ENCODE measurements at regions not wholly inside any gene's neighbourhood (a gene's known extent, or its start where the extent isn't known, plus 50 kb on each side); places are given as distances from the start of the nearest gene placed in this dataset.
"Not testable (repeated sequence)": the region's sequence is repeated elsewhere in the genome, so short reads cannot be mapped to it uniquely, and the experiment has no call there.

GRCh38 chr4:8965896-8966295 lies 94.3 kb upstream of the HMX1 start:
- H3K4me1 ChIP-seq (ENCODE audit: insufficient read depth, insufficient read length); H3K9me3 ChIP-seq (ENCODE audit: insufficient read depth, low read length); H3K36me3 ChIP-seq (ENCODE audit: insufficient read depth, insufficient read length, low read length); H3K9ac ChIP-seq (ENCODE audit: insufficient read length, low read depth); H3K4me3 ChIP-seq (ENCODE audit: insufficient read length, low read depth); DNase-seq (ENCODE audit: low read depth, low spot score): not testable (repeated sequence)
- peaks cover 18% of the 10 kb centered on the region for H3K27me3 ChIP-seq (ENCODE audit: insufficient read depth, insufficient read length)

DNA sequence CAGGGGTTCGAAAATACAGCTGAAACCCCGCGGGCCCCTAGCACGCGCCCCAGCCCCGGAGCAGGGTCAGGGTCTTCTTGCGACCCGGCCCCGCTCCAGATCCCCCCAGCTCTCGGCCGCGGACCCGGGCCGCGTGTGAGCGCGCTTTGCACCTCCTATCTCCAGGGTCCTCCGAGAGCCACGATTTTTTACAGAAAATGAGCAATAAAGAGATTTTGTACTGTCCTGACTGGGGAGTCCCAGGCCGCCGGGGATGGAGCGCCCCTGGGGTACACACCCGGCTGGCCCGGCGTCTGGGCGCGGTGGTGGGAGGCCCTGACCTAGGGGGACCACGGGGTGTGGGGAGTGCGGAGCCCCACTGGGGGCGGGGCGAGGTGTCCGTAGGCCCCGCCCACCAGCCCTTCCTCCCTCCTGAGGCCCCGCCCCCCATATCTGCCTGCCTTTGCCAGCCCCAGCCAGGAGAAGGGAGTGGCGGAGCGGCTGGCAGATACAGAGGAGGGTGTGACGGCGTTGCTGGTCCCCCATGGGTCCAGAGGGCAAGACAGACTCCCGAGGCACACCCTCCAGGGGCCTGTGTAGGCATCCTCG lies 92.7 kb upstream of the HMX1 start:
- H3K4me1 ChIP-seq (ENCODE audit: insufficient read depth, insufficient read length); H3K36me3 ChIP-seq (ENCODE audit: insufficient read depth, insufficient read length, low read length); DNase-seq (ENCODE audit: low read depth, low spot score); H3K9me3 ChIP-seq (ENCODE audit: insufficient read depth, low read length): not testable (repeated sequence)
- H3K27me3 ChIP-seq (ENCODE audit: insufficient read depth, insufficient read length), result peaks cover 26% of the 10 kb centered on the region
- H3K9ac ChIP-seq (ENCODE audit: insufficient read length, low read depth), result peak overlapping the region; percentile 32
- peak overlapping the region; percentile 18 for H3K4me3 ChIP-seq (ENCODE audit: insufficient read length, low read depth)

DNA sequence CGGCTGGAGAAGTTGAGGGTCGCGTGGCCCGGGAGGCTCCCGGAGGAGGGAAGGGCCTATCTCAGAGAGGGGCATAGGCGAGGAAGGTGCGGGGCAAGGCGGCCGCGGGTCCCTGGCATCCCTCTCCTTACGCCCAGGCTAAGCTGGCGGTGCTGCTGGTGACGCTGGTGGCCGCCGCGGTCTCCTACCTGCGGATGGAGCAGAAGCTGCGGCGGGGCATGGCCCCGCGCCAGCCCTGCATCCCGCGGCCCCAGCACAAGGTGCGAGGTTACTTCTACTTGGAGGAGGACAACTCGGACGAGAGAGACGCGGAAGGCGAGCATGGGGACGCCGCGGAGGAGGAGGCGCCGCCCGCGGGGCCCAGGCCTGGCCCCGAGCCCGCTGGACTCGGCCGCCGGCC lies 91.9 kb upstream of the HMX1 start:
- not testable (repeated sequence) for H3K9me3 ChIP-seq (ENCODE audit: insufficient read depth, low read length); H3K36me3 ChIP-seq (ENCODE audit: insufficient read depth, insufficient read length, low read length); H3K9ac ChIP-seq (ENCODE audit: insufficient read length, low read depth); DNase-seq (ENCODE audit: low read depth, low spot score); H3K4me1 ChIP-seq (ENCODE audit: insufficient read depth, insufficient read length)
- Histone ChIP-seq H3K4me3 (ENCODE audit: insufficient read length, low read depth) (peak overlapping the region; percentile 28), H3K27me3 (ENCODE audit: insufficient read depth, insufficient read length) (peaks cover 31% of the 10 kb centered on the region)

DNA sequence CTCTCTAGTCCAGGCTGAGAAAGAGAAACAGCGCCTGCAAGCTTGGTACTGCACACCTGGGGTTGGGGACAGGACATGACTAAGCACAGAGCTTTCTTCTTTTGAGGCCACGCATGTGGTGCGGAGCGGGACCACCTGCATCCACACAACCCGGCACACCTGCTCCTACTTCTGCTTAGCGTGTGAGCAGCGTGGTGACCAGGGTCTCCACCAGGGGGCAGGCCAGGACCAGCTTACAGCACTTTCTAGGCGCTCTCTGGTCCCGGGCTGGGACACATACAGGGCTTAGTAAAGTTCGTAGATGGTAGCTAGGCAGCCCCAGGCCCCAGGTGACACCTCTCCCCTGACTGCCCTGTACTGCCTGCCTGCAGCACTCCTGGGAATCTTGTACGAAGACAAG lies 89.7 kb upstream of the HMX1 start:
- not testable (repeated sequence) for H3K36me3 ChIP-seq (ENCODE audit: insufficient read depth, insufficient read length, low read length); H3K4me3 ChIP-seq (ENCODE audit: insufficient read length, low read depth); H3K9ac ChIP-seq (ENCODE audit: insufficient read length, low read depth); H3K4me1 ChIP-seq (ENCODE audit: insufficient read depth, insufficient read length); H3K9me3 ChIP-seq (ENCODE audit: insufficient read depth, low read length)
- DNase-seq (ENCODE audit: low read depth, low spot score), result peak; percentile 75
- peaks cover 32% of the 10 kb centered on the region for H3K27me3 ChIP-seq (ENCODE audit: insufficient read depth, insufficient read length)

GRCh38 chr4:8959471-8959870 lies 87.8 kb upstream of the HMX1 start:
- peaks cover 25% of the 10 kb centered on the region for H3K27me3 ChIP-seq (ENCODE audit: insufficient read depth, insufficient read length)
- not testable (repeated sequence) for H3K4me1 ChIP-seq (ENCODE audit: insufficient read depth, insufficient read length); H3K4me3 ChIP-seq (ENCODE audit: insufficient read length, low read depth); H3K9ac ChIP-seq (ENCODE audit: insufficient read length, low read depth); DNase-seq (ENCODE audit: low read depth, low spot score); H3K9me3 ChIP-seq (ENCODE audit: insufficient read depth, low read length); H3K36me3 ChIP-seq (ENCODE audit: insufficient read depth, insufficient read length, low read length)

GRCh38 chr4:8954001-8954400 lies 82.4 kb upstream of the HMX1 start:
- not testable (repeated sequence) for DNase-seq (ENCODE audit: low read depth, low spot score); H3K4me3 ChIP-seq (ENCODE audit: insufficient read length, low read depth); H3K9ac ChIP-seq (ENCODE audit: insufficient read length, low read depth); H3K27me3 ChIP-seq (ENCODE audit: insufficient read depth, insufficient read length); H3K9me3 ChIP-seq (ENCODE audit: insufficient read depth, low read length); H3K4me1 ChIP-seq (ENCODE audit: insufficient read depth, insufficient read length); H3K36me3 ChIP-seq (ENCODE audit: insufficient read depth, insufficient read length, low read length)

GRCh38 chr4:8952791-8953190 lies 81.2 kb upstream of the HMX1 start:
- H3K4me3 ChIP-seq (ENCODE audit: insufficient read length, low read depth); H3K9me3 ChIP-seq (ENCODE audit: insufficient read depth, low read length); H3K4me1 ChIP-seq (ENCODE audit: insufficient read depth, insufficient read length); DNase-seq (ENCODE audit: low read depth, low spot score); H3K36me3 ChIP-seq (ENCODE audit: insufficient read depth, insufficient read length, low read length); H3K27me3 ChIP-seq (ENCODE audit: insufficient read depth, insufficient read length); H3K9ac ChIP-seq (ENCODE audit: insufficient read length, low read depth): not testable (repeated sequence)

GRCh38 chr4:8952109-8952508 lies 80.5 kb upstream of the HMX1 start:
- H3K36me3 ChIP-seq (ENCODE audit: insufficient read depth, insufficient read length, low read length); H3K9me3 ChIP-seq (ENCODE audit: insufficient read depth, low read length); H3K27me3 ChIP-seq (ENCODE audit: insufficient read depth, insufficient read length); H3K4me3 ChIP-seq (ENCODE audit: insufficient read length, low read depth); H3K4me1 ChIP-seq (ENCODE audit: insufficient read depth, insufficient read length); H3K9ac ChIP-seq (ENCODE audit: insufficient read length, low read depth); DNase-seq (ENCODE audit: low read depth, low spot score): not testable (repeated sequence)

DNA sequence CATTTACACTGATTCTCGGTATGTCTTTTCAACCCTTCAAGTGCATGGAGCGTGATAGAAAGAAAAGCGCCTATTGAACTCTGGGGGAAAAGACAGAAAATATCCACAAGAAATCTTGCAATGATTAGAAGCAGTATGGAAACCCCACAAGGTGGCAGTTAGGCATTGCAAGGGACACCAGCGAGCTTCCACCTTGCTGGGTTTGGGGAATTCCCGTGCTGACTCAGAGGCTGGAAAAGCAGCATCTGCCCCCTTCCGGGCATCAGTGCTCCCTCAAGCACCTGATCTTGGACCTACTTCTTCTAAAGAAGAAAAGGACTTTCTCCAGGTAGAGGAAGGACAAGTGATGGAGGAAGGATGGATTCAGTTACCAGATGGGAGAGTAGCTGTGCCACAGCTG lies 73.9 kb upstream of the HMX1 start:
- H3K9ac ChIP-seq (ENCODE audit: insufficient read length, low read depth); DNase-seq (ENCODE audit: low read depth, low spot score); H3K27me3 ChIP-seq (ENCODE audit: insufficient read depth, insufficient read length); H3K4me3 ChIP-seq (ENCODE audit: insufficient read length, low read depth); H3K4me1 ChIP-seq (ENCODE audit: insufficient read depth, insufficient read length); H3K36me3 ChIP-seq (ENCODE audit: insufficient read depth, insufficient read length, low read length); H3K9me3 ChIP-seq (ENCODE audit: insufficient read depth, low read length): not testable (repeated sequence)

- H3K4me1 ChIP-seq (ENCODE audit: insufficient read depth, insufficient read length), result peaks cover 12% of the 10 kb centered on the region
- not testable (repeated sequence) for H3K4me3 ChIP-seq (ENCODE audit: insufficient read length, low read depth); H3K36me3 ChIP-seq (ENCODE audit: insufficient read depth, insufficient read length, low read length); H3K9ac ChIP-seq (ENCODE audit: insufficient read length, low read depth); H3K27me3 ChIP-seq (ENCODE audit: insufficient read depth, insufficient read length); DNase-seq (ENCODE audit: low read depth, low spot score); H3K9me3 ChIP-seq (ENCODE audit: insufficient read depth, low read length)
These were observed 71.7 kb upstream of the HMX1 start for GRCh38 chr4:8943367-8943766.

- DNase-seq (ENCODE audit: low read depth, low spot score); H3K36me3 ChIP-seq (ENCODE audit: insufficient read depth, insufficient read length, low read length); H3K4me3 ChIP-seq (ENCODE audit: insufficient read length, low read depth); H3K9me3 ChIP-seq (ENCODE audit: insufficient read depth, low read length); H3K9ac ChIP-seq (ENCODE audit: insufficient read length, low read depth): not testable (repeated sequence)
- peaks cover 18% of the 10 kb centered on the region for H3K27me3 ChIP-seq (ENCODE audit: insufficient read depth, insufficient read length)
- H3K4me1 ChIP-seq (ENCODE audit: insufficient read depth, insufficient read length), result peaks cover 12% of the 10 kb centered on the region
These were observed 70.4 kb upstream of the HMX1 start for GRCh38 chr4:8942088-8942487.

GRCh38 chr4:8941492-8941805 lies 69.8 kb upstream of the HMX1 start:
- DNase-seq (ENCODE audit: low read depth, low spot score); H3K9ac ChIP-seq (ENCODE audit: insufficient read length, low read depth); H3K36me3 ChIP-seq (ENCODE audit: insufficient read depth, insufficient read length, low read length); H3K4me3 ChIP-seq (ENCODE audit: insufficient read length, low read depth); H3K9me3 ChIP-seq (ENCODE audit: insufficient read depth, low read length): not testable (repeated sequence)
- Histone ChIP-seq H3K4me1 (ENCODE audit: insufficient read depth, insufficient read length) (peaks cover 12% of the 10 kb centered on the region), H3K27me3 (ENCODE audit: insufficient read depth, insufficient read length) (peaks cover 18% of the 10 kb centered on the region)
